ENCODE measurements at regions not wholly inside any gene's neighbourhood (a gene's known extent, or its start where the extent isn't known, plus 50 kb on each side); places are given as distances from the start of the nearest gene placed in this dataset.
"Not testable (repeated sequence)": the region's sequence is repeated elsewhere in the genome, so short reads cannot be mapped to it uniquely, and the experiment has no call there.

DNA sequence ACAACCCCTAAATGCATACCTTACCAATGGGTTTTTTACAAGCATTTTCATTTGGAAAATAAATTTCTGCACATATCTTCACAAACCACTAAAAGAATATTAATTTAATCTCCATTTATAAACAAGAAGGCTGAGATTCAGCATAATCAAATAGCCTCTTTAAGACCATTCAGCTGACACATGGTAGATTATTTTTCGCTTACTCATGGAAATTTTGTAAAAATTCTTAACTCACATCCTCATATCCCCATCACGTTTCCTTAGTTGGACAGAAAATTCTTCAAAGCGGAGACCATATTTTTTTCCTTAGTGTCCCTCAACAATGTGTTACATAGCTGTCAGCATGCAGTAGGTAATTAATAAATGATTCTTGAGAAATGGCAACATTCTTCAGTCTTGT is 439.6 kb upstream of the PTCHD4 start:
- TF ChIP-seq, protein P1, sequence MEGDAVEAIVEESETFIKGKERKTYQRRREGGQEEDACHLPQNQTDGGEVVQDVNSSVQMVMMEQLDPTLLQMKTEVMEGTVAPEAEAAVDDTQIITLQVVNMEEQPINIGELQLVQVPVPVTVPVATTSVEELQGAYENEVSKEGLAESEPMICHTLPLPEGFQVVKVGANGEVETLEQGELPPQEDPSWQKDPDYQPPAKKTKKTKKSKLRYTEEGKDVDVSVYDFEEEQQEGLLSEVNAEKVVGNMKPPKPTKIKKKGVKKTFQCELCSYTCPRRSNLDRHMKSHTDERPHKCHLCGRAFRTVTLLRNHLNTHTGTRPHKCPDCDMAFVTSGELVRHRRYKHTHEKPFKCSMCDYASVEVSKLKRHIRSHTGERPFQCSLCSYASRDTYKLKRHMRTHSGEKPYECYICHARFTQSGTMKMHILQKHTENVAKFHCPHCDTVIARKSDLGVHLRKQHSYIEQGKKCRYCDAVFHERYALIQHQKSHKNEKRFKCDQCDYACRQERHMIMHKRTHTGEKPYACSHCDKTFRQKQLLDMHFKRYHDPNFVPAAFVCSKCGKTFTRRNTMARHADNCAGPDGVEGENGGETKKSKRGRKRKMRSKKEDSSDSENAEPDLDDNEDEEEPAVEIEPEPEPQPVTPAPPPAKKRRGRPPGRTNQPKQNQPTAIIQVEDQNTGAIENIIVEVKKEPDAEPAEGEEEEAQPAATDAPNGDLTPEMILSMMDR (IDR thresholded peaks at IDR 0.05) = no peak
- no peak overlapping the region for H3K27ac Mint-ChIP-seq (ENCODE audit: unreplicated experiment)

DNA sequence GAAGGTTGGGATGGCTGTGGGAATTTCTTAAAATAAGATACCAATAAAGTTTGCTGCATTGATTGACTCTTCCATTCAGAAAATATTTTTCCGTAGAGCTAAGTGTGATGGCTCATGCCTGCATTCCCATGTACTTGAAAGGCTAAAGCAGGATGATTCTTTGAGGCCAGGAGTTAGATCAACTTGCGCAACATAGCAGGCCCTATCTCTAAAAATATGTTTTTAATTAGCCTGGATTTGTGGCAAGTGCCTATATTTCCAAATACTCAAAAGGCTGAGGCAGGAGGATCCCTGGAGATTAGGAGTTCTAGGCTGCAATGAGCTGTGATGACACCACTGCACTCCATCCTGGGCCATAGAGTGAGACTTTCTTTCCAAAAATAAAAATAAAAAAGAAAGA is 431.2 kb upstream of the PTCHD4 start:
- peaks cover 15% of the 10 kb centered on the region for H3K9me3 Mint-ChIP-seq (ENCODE audit: low read depth)
- H3K4me3 Mint-ChIP-seq (ENCODE audit: unreplicated experiment) = no peak overlapping the region
- peaks cover 2% of the 10 kb centered on the region for H3K36me3 Mint-ChIP-seq (ENCODE audit: low read depth)
- H3K27ac Mint-ChIP-seq (ENCODE audit: unreplicated experiment) = no peak overlapping the region
- H3K4me1 Mint-ChIP-seq (ENCODE audit: low read depth) = no peaks in the 10 kb centered on the region
- H3K27me3 Mint-ChIP-seq (ENCODE audit: low read depth) = peaks cover 2% of the 10 kb centered on the region
- TF ChIP-seq, protein P1 (IDR thresholded peaks at IDR 0.05) = no peak
- DNase-seq (ENCODE audit: low spot score) = no peak

More for the DNA sequence above, 439.6 kb upstream of the PTCHD4 start:
- DNase-seq (ENCODE audit: low spot score) = no peak
- no peaks in the 10 kb centered on the region for H3K4me1 Mint-ChIP-seq (ENCODE audit: low read depth)
- H3K36me3 Mint-ChIP-seq (ENCODE audit: low read depth) = no peaks in the 10 kb centered on the region
- no peak overlapping the region for H3K4me3 Mint-ChIP-seq (ENCODE audit: unreplicated experiment)
- H3K9me3 Mint-ChIP-seq (ENCODE audit: low read depth) = peaks cover 8% of the 10 kb centered on the region
- peaks cover 2% of the 10 kb centered on the region for H3K27me3 Mint-ChIP-seq (ENCODE audit: low read depth)

DNA sequence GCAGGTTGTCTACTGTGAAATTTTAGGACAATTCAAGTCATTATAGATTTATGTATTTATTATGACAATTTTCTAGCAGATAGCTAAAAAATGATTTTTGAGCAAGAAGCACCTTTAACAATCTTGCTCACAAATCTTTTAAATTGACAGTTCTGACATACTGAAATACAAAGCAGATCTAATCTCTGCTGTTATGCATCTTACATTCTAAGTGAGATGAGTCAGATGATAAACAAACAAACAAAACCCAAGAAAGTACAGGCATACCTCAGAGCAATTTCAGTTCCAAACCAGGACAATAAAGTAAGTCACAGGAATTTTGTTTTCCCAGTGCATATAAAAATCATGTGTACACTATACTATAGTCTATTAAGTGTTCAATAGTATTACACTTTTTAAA is 430.7 kb upstream of the PTCHD4 start:
- Mint-ChIP-seq H3K27ac (ENCODE audit: unreplicated experiment) (no peak overlapping the region), H3K4me1 (ENCODE audit: low read depth) (no peaks in the 10 kb centered on the region), H3K9me3 (ENCODE audit: low read depth) (peaks cover 15% of the 10 kb centered on the region)

DNA sequence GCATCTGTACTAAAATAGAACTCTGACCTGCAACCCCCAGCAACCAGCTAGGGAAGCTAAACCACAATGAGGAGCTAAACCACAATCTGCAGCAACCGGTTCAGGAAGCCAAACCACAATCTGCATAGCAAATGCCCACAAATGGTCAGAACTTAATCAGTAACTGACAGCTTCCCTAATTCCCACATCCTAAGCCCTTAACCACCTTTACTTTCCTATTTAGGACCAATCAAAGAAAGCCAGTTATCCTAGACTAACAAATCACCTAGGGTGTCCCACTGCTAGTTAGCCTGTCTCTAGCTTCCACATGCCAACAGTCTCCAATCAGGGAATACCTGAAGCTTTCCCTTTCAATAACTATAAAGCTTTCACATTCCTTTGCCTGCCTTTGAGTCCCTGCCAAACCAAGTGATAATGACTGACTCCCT is 424.6 kb upstream of the PTCHD4 start:
- Mint-ChIP-seq H3K27ac (ENCODE audit: unreplicated experiment) (no peak overlapping the region), H3K36me3 (ENCODE audit: low read depth) (no peaks in the 10 kb centered on the region), H3K4me1 (ENCODE audit: low read depth) (no peaks in the 10 kb centered on the region), H3K4me3 (ENCODE audit: unreplicated experiment) (no peak overlapping the region), H3K9me3 (ENCODE audit: low read depth) (no peaks in the 10 kb centered on the region), H3K27me3 (ENCODE audit: low read depth) (peaks cover under 1% of the 10 kb centered on the region)
- DNase-seq (ENCODE audit: low spot score) = no peak
- TF ChIP-seq, protein P1 (IDR thresholded peaks at IDR 0.05) = no peak

More for the DNA sequence above, 430.7 kb upstream of the PTCHD4 start:
- no peak for DNase-seq (ENCODE audit: low spot score)
- TF ChIP-seq, protein P1 (IDR thresholded peaks at IDR 0.05) = no peak
- Mint-ChIP-seq H3K4me3 (ENCODE audit: unreplicated experiment) (no peak overlapping the region), H3K36me3 (ENCODE audit: low read depth) (peaks cover 2% of the 10 kb centered on the region), H3K27me3 (ENCODE audit: low read depth) (no peaks in the 10 kb centered on the region)

DNA sequence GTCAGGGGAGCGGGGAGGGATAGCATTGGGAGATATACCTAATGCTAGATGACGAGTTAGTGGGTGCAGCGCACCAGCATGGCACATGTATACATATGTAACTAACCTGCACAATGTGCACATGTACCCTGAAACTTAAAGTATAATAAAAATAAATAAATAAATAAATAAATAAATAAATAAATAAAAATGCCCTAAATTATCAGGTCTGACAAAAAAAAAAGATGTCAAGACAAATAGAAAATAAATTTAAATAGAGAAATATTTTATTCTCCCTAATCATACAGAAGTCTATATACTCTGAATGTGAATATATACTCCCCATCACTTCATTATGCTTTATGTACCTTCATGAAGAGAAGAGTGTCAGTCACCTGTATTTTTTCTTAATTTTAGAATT is 420.0 kb upstream of the PTCHD4 start:
- H3K36me3 Mint-ChIP-seq (ENCODE audit: low read depth); H3K9me3 Mint-ChIP-seq (ENCODE audit: low read depth); DNase-seq (ENCODE audit: low spot score); H3K27ac Mint-ChIP-seq (ENCODE audit: unreplicated experiment); H3K4me1 Mint-ChIP-seq (ENCODE audit: low read depth); H3K4me3 Mint-ChIP-seq (ENCODE audit: unreplicated experiment): not testable (repeated sequence)
- peaks cover 12% of the 10 kb centered on the region for H3K27me3 Mint-ChIP-seq (ENCODE audit: low read depth)

DNA sequence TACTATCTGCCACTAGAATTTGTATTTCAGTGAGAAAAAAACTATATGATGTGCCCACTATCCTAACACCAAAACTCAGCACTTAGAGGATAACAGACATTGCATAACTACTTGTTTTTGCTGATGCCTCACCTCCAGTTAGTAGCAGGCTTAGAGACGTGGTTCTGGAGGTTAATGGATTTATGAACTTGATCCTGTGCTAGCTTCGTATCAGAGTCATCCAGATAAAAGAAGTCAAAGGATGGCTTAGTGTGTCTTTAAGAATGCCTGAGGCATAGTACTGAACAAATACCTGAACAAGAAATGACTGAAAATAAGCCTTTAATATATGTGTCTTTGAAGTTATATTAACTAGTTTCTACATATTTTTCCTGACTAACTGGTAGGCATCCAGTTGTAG is 414.9 kb upstream of the PTCHD4 start:
- no peaks in the 10 kb centered on the region for H3K36me3 Mint-ChIP-seq (ENCODE audit: low read depth)
- no peak for DNase-seq (ENCODE audit: low spot score)
- H3K27ac Mint-ChIP-seq (ENCODE audit: unreplicated experiment) = no peak overlapping the region
- no peaks in the 10 kb centered on the region for H3K9me3 Mint-ChIP-seq (ENCODE audit: low read depth)
- TF ChIP-seq, protein P1 (IDR thresholded peaks at IDR 0.05) = no peak
- H3K27me3 Mint-ChIP-seq (ENCODE audit: low read depth) = peaks cover 18% of the 10 kb centered on the region
- H3K4me1 Mint-ChIP-seq (ENCODE audit: low read depth) = no peaks in the 10 kb centered on the region
- no peak overlapping the region for H3K4me3 Mint-ChIP-seq (ENCODE audit: unreplicated experiment)

All from chondrocyte (in vitro differentiated cells).